IMR-90 (cell line): ENCODE measurements at regions not wholly inside any gene's neighbourhood (a gene's known extent, or its start where the extent isn't known, plus 50 kb on each side); places are given as distances from the start of the nearest gene placed in this dataset.

Source experiments
- ATAC-seq: fragments of 200-7000 bp; cut with Tn5 transposase; 2 replicates; pipeline ENCODE4 v1.9.1; 2020; ENCODE audit warnings: low read depth, mild to moderate bottlenecking, moderate library complexity
- BruUV-seq: library from RNA; stranded (reverse); fragments of 400-500 nt; replicated peaks from 2 replicates; lab custom pipeline; 2021; lab: Mats Ljungman, UMichigan
- CTCF ChIA-PET: fragments of 300-600 bp; formaldehyde crosslinking; extraction: SDS; loops from one replicate; lab custom pipeline; 2021; ENCODE audit warnings: antibody characterized with exemption; lab: Yijun Ruan, JAX
- POLR2A ChIA-PET: fragments of 300-600 bp; sonication (Branson Sonifier 250); formaldehyde crosslinking; loops from one replicate; lab custom pipeline; 2022; ENCODE audit warnings: antibody characterized with exemption; ENCODE audit not compliant: unreplicated experiment; lab: Charles Lee
- DNase-seq: peaks from one replicate; pipeline ENCODE4 v3.0.0; 2013
- H2AFZ ChIP-seq: replicated peaks from 2 replicates; pipeline ENCODE3; 2013; ENCODE audit warnings: low read length, mild to moderate bottlenecking; ENCODE audit not compliant: poor library complexity
- H2AK5ac ChIP-seq: 2 replicates; pipeline ENCODE4 v1.6.1; 2013; ENCODE audit warnings: low read depth, low read length, inconsistent platforms
- H2AK9ac ChIP-seq: replicated peaks from 2 replicates; pipeline ENCODE3; 2013; ENCODE audit warnings: mild to moderate bottlenecking, low read depth, low read length, moderate library complexity; ENCODE audit not compliant: poor library complexity
- H2BK120ac ChIP-seq: 2 replicates; pipeline ENCODE4 v1.6.1; 2013; ENCODE audit warnings: low read depth, low read length, inconsistent platforms
- H2BK15ac ChIP-seq: 3 replicates; pipeline ENCODE4 v1.6.1; 2013; ENCODE audit warnings: low read depth, low read length, inconsistent platforms
- H2BK20ac ChIP-seq: 2 replicates; pipeline ENCODE4 v1.6.1; 2013; ENCODE audit warnings: low read depth, mild to moderate bottlenecking, inconsistent platforms, low read length, moderate library complexity
- H2BK5ac ChIP-seq: 2 replicates; pipeline ENCODE4 v1.6.1; 2013; ENCODE audit warnings: mild to moderate bottlenecking, low read depth, low read length, inconsistent platforms; ENCODE audit not compliant: poor library complexity, severe bottlenecking
- H3K14ac ChIP-seq: replicated peaks from 2 replicates; pipeline ENCODE4 v1.6.1; 2013; ENCODE audit warnings: low read depth, low read length, inconsistent platforms
- H3K18ac ChIP-seq: 2 replicates; pipeline ENCODE4 v1.6.1; 2013; ENCODE audit warnings: low read depth, low read length, control low read depth
- H3K23ac ChIP-seq: 2 replicates; pipeline ENCODE4 v1.6.1; 2013; ENCODE audit warnings: low read depth, low read length, inconsistent platforms
- H3K27ac ChIP-seq: 2 replicates; pipeline ENCODE4 v1.5.1; 2013; ENCODE audit warnings: mild to moderate bottlenecking, control low read depth, low read length; ENCODE audit not compliant: insufficient read depth
- H3K27me3 ChIP-seq: 2 replicates; pipeline ENCODE4 v1.6.1; 2013; ENCODE audit warnings: low read length; ENCODE audit not compliant: control insufficient read depth, insufficient read depth
- H3K36me3 ChIP-seq: 2 replicates; pipeline ENCODE4 v1.6.1; 2013; ENCODE audit warnings: low read length, mixed read lengths; ENCODE audit not compliant: control insufficient read depth, insufficient read depth
- H3K4ac ChIP-seq: 2 replicates; pipeline ENCODE4 v1.6.1; 2013; ENCODE audit warnings: low read depth, low read length, inconsistent platforms
- H3K4me1 ChIP-seq: 2 replicates; pipeline ENCODE4 v1.6.1; 2013; ENCODE audit warnings: low read length, mixed read lengths; ENCODE audit not compliant: control insufficient read depth, insufficient read depth
- H3K4me2 ChIP-seq: 2 replicates; pipeline ENCODE4 v1.6.1; 2013; ENCODE audit warnings: low read depth, mild to moderate bottlenecking, control low read depth, low read length, moderate library complexity
- H3K4me3 ChIP-seq: 2 replicates; pipeline ENCODE4 v1.5.1; 2013; ENCODE audit warnings: low read depth, mild to moderate bottlenecking, control low read depth, low read length, moderate library complexity; ENCODE audit not compliant: insufficient read depth
- H3K56ac ChIP-seq: 2 replicates; pipeline ENCODE4 v1.6.1; 2013; ENCODE audit warnings: low read length, inconsistent platforms; ENCODE audit not compliant: insufficient read depth; ENCODE audit errors: extremely low read depth
- H3K79me1 ChIP-seq, 2 experiments: 2 replicates each; pipeline ENCODE4 v1.6.1; 2013; ENCODE audit warnings: low read length in 2 of 2, inconsistent platforms in 1 of 2, low read depth in 1 of 2
- H3K9ac ChIP-seq: 2 replicates; pipeline ENCODE4 v1.6.1; 2013; ENCODE audit warnings: low read depth, low read length, control low read depth
- H3K9me1 ChIP-seq: 2 replicates; pipeline ENCODE4 v1.6.1; 2013; ENCODE audit warnings: low read length, inconsistent platforms; ENCODE audit not compliant: insufficient read depth
- H3K9me3 ChIP-seq: 2 replicates; pipeline ENCODE4 v1.6.1; 2013; ENCODE audit warnings: low read length; ENCODE audit not compliant: control insufficient read depth, insufficient read depth
- H4K20me1 ChIP-seq: 2 replicates; pipeline ENCODE4 v1.6.1; 2013; ENCODE audit warnings: low read length, inconsistent platforms; ENCODE audit not compliant: insufficient read depth
- H4K5ac ChIP-seq: 2 replicates; pipeline ENCODE4 v1.6.1; 2013; ENCODE audit warnings: mild to moderate bottlenecking, low read depth, low read length, control low read depth
- H4K8ac ChIP-seq, 2 experiments: 2 replicates each; pipeline ENCODE4 v1.6.1; 2013; ENCODE audit warnings: low read depth in 2 of 2, low read length in 2 of 2, control low read depth in 1 of 2, inconsistent platforms in 1 of 2
- H4K91ac ChIP-seq: 2 replicates; pipeline ENCODE4 v1.6.1; 2013; ENCODE audit warnings: low read depth, low read length, inconsistent platforms; ENCODE audit not compliant: insufficient read depth
- MAFK ChIP-seq: IDR thresholded peaks from 2 replicates; pipeline ENCODE4 v1.6.1; 2012; ENCODE audit warnings: low read depth, low read length, improper control_type of control experiment
- RCOR1 ChIP-seq: IDR thresholded peaks from 2 replicates; pipeline ENCODE4 v1.6.1; 2012; ENCODE audit warnings: mild to moderate bottlenecking, low read length, improper control_type of control experiment; ENCODE audit not compliant: insufficient replicate concordance
- WGBS, 2 experiments: methylation state at CpG; one replicate each; pipeline versions ENCODE4 v1.1.5 to v1.1.7; 2013; ENCODE audit warnings: missing lambda C conversion rate in 2 of 2; ENCODE audit not compliant: insufficient read length in 1 of 2; ENCODE audit errors: extremely low coverage in 2 of 2; 5-methylcytosine and 5-hydroxymethylcytosine counted together
- dilution Hi-C: fragments of 300-500 bp; cut with HindIII; formaldehyde crosslinking; loops from one replicate; pipeline ENCODE4 v1.14.3; 2018; ENCODE audit warnings: low sequenced_read_pairs; ENCODE audit not compliant: unreplicated experiment
- in situ Hi-C: fragments of 300-500 bp; cut with MboI; formaldehyde crosslinking; loops from 3 replicates; pipeline ENCODE4 v1.14.3; 2019; ENCODE audit warnings: low sequenced_read_pairs, inconsistent platforms, mixed read lengths
- intact Hi-C: fragments of 100-400 bp; cut with micrococcal nuclease; formaldehyde crosslinking; loops from 2 replicates; pipeline ENCODE4 v1.10.0; 2022

DNA sequence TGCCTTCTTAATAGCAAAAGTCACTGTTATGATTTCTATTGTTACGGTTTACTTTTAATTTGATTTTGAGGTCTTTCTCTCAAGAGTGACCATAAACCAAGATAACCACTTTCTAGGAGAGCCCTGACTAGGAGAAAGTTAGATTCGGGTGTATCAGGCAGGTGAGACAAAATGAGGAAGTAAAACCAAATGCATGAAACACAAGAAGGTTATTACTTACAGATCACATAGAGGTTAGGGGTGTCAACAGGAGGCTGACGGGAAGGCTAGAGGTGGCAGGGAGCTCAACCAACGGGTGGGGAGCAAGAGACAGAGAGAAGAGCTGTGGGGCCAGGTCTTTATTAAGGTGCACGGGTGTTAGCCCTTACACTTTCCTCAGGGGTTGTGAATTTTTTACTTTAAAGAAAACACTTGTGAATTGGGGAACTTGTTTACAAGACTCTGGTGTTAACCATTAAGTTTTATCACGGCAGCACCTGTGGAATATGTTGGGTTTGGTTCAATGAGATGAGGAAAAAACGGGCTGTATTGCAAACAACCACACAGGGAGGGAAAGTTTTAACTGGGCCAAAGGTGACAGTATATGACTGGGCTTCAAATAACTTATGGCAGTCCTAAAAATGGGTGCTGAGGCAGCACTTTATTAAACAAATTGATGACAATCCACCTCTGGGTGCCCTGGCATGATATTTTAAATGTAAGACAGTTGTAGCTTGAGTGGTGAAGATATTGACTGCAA lies 154.9 kb downstream of the SDHAF3 start:
- Histone ChIP-seq H4K8ac (no peak overlapping the region), H3K9ac (no peak overlapping the region), H3K27ac (no peak overlapping the region), H3K4me3 (no peak overlapping the region), H4K91ac (no peak overlapping the region), H3K9me1 (no peaks in the 10 kb centered on the region), H3K23ac (no peak overlapping the region), H3K14ac (no peak overlapping the region), H3K79me1 (no peaks in the 10 kb centered on the region), H3K36me3 (no peaks in the 10 kb centered on the region), H3K9me3 (peaks cover 10% of the 10 kb centered on the region), H3K4me1 (no peaks in the 10 kb centered on the region), H3K27me3 (no peaks in the 10 kb centered on the region), H2BK20ac (no peak overlapping the region), H4K5ac (no peak overlapping the region), H2BK15ac (no peak overlapping the region), H2BK120ac (no peak overlapping the region), H4K20me1 (no peaks in the 10 kb centered on the region), H3K18ac (no peak overlapping the region), H2AFZ (no peak overlapping the region), H2BK5ac (no peak overlapping the region), H2AK5ac (no peak overlapping the region), H3K4me2 (no peak overlapping the region), H3K4ac (no peak overlapping the region), H2AK9ac (no peak overlapping the region), H3K56ac (no peak overlapping the region)
- ChIA-PET POLR2A (no interaction called here), CTCF (no interaction called here)
- 24% methylated on average over 3 of the region's 7 CpGs; no CpG with 5 or more reads in 1 of the 2 experiments for WGBS, 2 experiments
- no peak for ATAC-seq
- intact Hi-C loops (no loop called here), in situ Hi-C loops (no loop called here), dilution Hi-C loops (no loop called here)
- BruUV-seq = no TSS peak
- no peak for DNase-seq
- TF ChIP-seq MAFK (peak; percentile 22; the same call in 1 of the 2 replicates), RCOR1 (no peak)
